ENCODE measurements at regions not wholly inside any gene's neighbourhood (a gene's known extent, or its start where the extent isn't known, plus 50 kb on each side); places are given as distances from the start of the nearest gene placed in this dataset.

GRCh38 chr13:81682081-81682630 is 1341.2 kb upstream of the SPRY2 start:
- Histone ChIP-seq H3K27ac (ENCODE audit: extremely low read depth, low read depth, low read length) (no peak overlapping the region), H3K4me3 (ENCODE audit: low read depth, low read length) (no peak overlapping the region), H3K4me1 (ENCODE audit: control insufficient read depth, insufficient read depth, low read length) (no peaks in the 10 kb centered on the region), H3K36me3 (ENCODE audit: control insufficient read depth in 2 of 2, insufficient read depth in 1 of 2, low read length in 2 of 2) (no peaks in the 10 kb centered on the region), H3K9me3 (ENCODE audit: control insufficient read depth, insufficient read depth, low read depth, low read length) (no peaks in the 10 kb centered on the region)
- CTCF ChIA-PET, result no interaction called here
- POLR2A ChIA-PET, result no interaction called here
- no peak for TF ChIP-seq ZNF266 (tag by site-specific recombination; IDR thresholded peaks at IDR 0.05; ENCODE audit: low read depth)
- no peak for TF ChIP-seq ZNF830 (tag by site-specific recombination; IDR thresholded peaks at IDR 0.05; ENCODE audit: low read depth)
- TF ChIP-seq FEZF1 (tag by site-specific recombination; IDR thresholded peaks at IDR 0.05), result no peak
- TF ChIP-seq ZNF585B (tag by site-specific recombination; IDR thresholded peaks at IDR 0.05), result no peak
- no peak for TF ChIP-seq ZNF23 (tag by site-specific recombination; IDR thresholded peaks at IDR 0.05; ENCODE audit: borderline replicate concordance)
- no peak for TF ChIP-seq ZNF514 (tag by site-specific recombination; IDR thresholded peaks at IDR 0.05)
- TF ChIP-seq ZNF404 (tag by site-specific recombination; IDR thresholded peaks at IDR 0.05), result no peak
- no peak for TF ChIP-seq SALL2 (tag by site-specific recombination; IDR thresholded peaks at IDR 0.05; ENCODE audit: borderline replicate concordance)
- no peak for TF ChIP-seq ZNF132 (tag by site-specific recombination; IDR thresholded peaks at IDR 0.05; ENCODE audit: borderline replicate concordance)
- TF ChIP-seq ZNF670 (tag by site-specific recombination; IDR thresholded peaks at IDR 0.05; ENCODE audit: low read depth), result no peak
- no peak for TF ChIP-seq ZBTB8A (tag by site-specific recombination; IDR thresholded peaks at IDR 0.05)

GRCh38 chr13:81677857-81678256 is 1336.9 kb upstream of the SPRY2 start:
- TF ChIP-seq ZNF416 (tag by site-specific recombination; IDR thresholded peaks at IDR 0.05), result no peak
- TF ChIP-seq ZNF830 (tag by site-specific recombination; IDR thresholded peaks at IDR 0.05; ENCODE audit: low read depth), result no peak
- TF ChIP-seq ZBTB8A (tag by site-specific recombination; IDR thresholded peaks at IDR 0.05), result no peak
- no peak for TF ChIP-seq PBX3 (CRISPR knock-in tag; IDR thresholded peaks at IDR 0.05)
- no peak for TF ChIP-seq ZNF670 (tag by site-specific recombination; IDR thresholded peaks at IDR 0.05; ENCODE audit: low read depth)
- no peak for TF ChIP-seq KLF16 (tag by site-specific recombination; IDR thresholded peaks at IDR 0.05)
- no peak for TF ChIP-seq ZBTB20 (tag by site-specific recombination; IDR thresholded peaks at IDR 0.05)
- no peak for TF ChIP-seq ZNF426 (tag by site-specific recombination; IDR thresholded peaks at IDR 0.05)
- TF ChIP-seq ZNF510 (tag by site-specific recombination; IDR thresholded peaks at IDR 0.05; ENCODE audit: insufficient replicate concordance), result no peak
- TF ChIP-seq SP2 (tag by site-specific recombination; IDR thresholded peaks at IDR 0.05), result no peak
- TF ChIP-seq ZBTB17 (tag by site-specific recombination; IDR thresholded peaks at IDR 0.05), result no peak
- no peak for TF ChIP-seq ZNF324 (tag by site-specific recombination; IDR thresholded peaks at IDR 0.05)
- no peak for TF ChIP-seq MEIS1 (CRISPR knock-in tag; IDR thresholded peaks at IDR 0.05; ENCODE audit: borderline replicate concordance)
- no peak for TF ChIP-seq ZNF629 (tag by site-specific recombination; IDR thresholded peaks at IDR 0.05)
- no peak overlapping the region for H3K27ac ChIP-seq (ENCODE audit: extremely low read depth, low read depth, low read length)
- no peaks in the 10 kb centered on the region for H3K9me3 ChIP-seq (ENCODE audit: control insufficient read depth, insufficient read depth, low read depth, low read length)
- H3K4me3 ChIP-seq (ENCODE audit: low read depth, low read length), result no peak overlapping the region
- POLR2A ChIA-PET, result no interaction called here
- H3K36me3 ChIP-seq (ENCODE audit: control insufficient read depth in 2 of 2, insufficient read depth in 1 of 2, low read length in 2 of 2), result no peaks in the 10 kb centered on the region
- CTCF ChIA-PET, result interaction anchor here (1.1 kb wide), 1 partner anchor 18 kb away, joined by 5 read pairs; no protein-coding TSS in a partner anchor
- H3K4me1 ChIP-seq (ENCODE audit: control insufficient read depth, insufficient read depth, low read length), result no peaks in the 10 kb centered on the region

- Histone ChIP-seq H3K4me3 (ENCODE audit: low read depth, low read length) (no peak overlapping the region), H3K4me1 (ENCODE audit: control insufficient read depth, insufficient read depth, low read length) (no peaks in the 10 kb centered on the region), H3K36me3 (ENCODE audit: control insufficient read depth in 2 of 2, insufficient read depth in 1 of 2, low read length in 2 of 2) (no peaks in the 10 kb centered on the region), H3K9me3 (ENCODE audit: control insufficient read depth, insufficient read depth, low read depth, low read length) (no peaks in the 10 kb centered on the region), H3K27ac (ENCODE audit: extremely low read depth, low read depth, low read length) (no peak overlapping the region)
- CTCF ChIA-PET, result no interaction called here
- POLR2A ChIA-PET, result no interaction called here
- no peak for TF ChIP-seq ZNF645 (tag by site-specific recombination; IDR thresholded peaks at IDR 0.05)
- TF ChIP-seq PBX3 (CRISPR knock-in tag; IDR thresholded peaks at IDR 0.05), result no peak
- TF ChIP-seq ZNF48 (tag by site-specific recombination; IDR thresholded peaks at IDR 0.05), result no peak
- no peak for TF ChIP-seq ZNF121 (tag by site-specific recombination; IDR thresholded peaks at IDR 0.05)
- TF ChIP-seq PRDM1 (tag by site-specific recombination; IDR thresholded peaks at IDR 0.05), result no peak
- TF ChIP-seq ZNF10 (tag by site-specific recombination; IDR thresholded peaks at IDR 0.05), result no peak
- no peak for TF ChIP-seq ZNF223 (tag by site-specific recombination; IDR thresholded peaks at IDR 0.05)
- TF ChIP-seq ZNF664 (tag by site-specific recombination; IDR thresholded peaks at IDR 0.05), result no peak
- TF ChIP-seq ZNF521 (tag by site-specific recombination; IDR thresholded peaks at IDR 0.05), result no peak
- TF ChIP-seq ZNF580 (tag by site-specific recombination; IDR thresholded peaks at IDR 0.05), result no peak
These were observed 1335.1 kb upstream of the SPRY2 start for GRCh38 chr13:81676008-81676407.
